Upper lobe of right lung (tissue), 1 donor: ENCODE measurements at regions not wholly inside any gene's neighbourhood (a gene's known extent, or its start where the extent isn't known, plus 50 kb on each side); places are given as distances from the start of the nearest gene placed in this dataset.
"Not testable (repeated sequence)": the region's sequence is repeated elsewhere in the genome, so short reads cannot be mapped to it uniquely, and the experiment has no call there.

Experiments used
- ATAC-seq: fragments of 200-7000 bp; cut with Tn5 transposase; one replicate; pipeline ENCODE4 v1.9.1; 2020; ENCODE audit warnings: mild to moderate bottlenecking, moderate library complexity
- DNase-seq: peaks from one replicate; pipeline ENCODE4 v3.0.0-alpha.2; 2020
- H3K27ac ChIP-seq: fragments of 200-600 bp; one replicate; pipeline ENCODE4 v1.8.0; 2022
- H3K27me3 ChIP-seq: fragments of 200-600 bp; one replicate; pipeline ENCODE4 v1.8.0; 2022; ENCODE audit warnings: mild to moderate bottlenecking
- H3K36me3 ChIP-seq: fragments of 200-600 bp; one replicate; pipeline ENCODE4 v1.8.0; 2022
- H3K4me1 ChIP-seq: fragments of 200-600 bp; one replicate; pipeline ENCODE4 v1.8.0; 2022
- H3K4me3 ChIP-seq: fragments of 200-600 bp; one replicate; pipeline ENCODE4 v1.8.0; 2022; ENCODE audit warnings: mild to moderate bottlenecking
- H3K9me3 ChIP-seq: fragments of 200-600 bp; one replicate; pipeline ENCODE4 v1.8.0; 2022
- intact Hi-C: fragments of 100-400 bp; cut with DNase I; formaldehyde crosslinking; loops from one replicate; pipeline ENCODE4 v1.11.0; 2022
- TF ChIP-seq, protein P1 (sequence below): fragments of 200-600 bp; IDR thresholded peaks from one replicate; pipeline ENCODE4 v1.8.0; 2022; ENCODE audit warnings: antibody characterized with exemption
- donor health status: DM: no; HTN: yes; CAD: no; lungs with severe emphysema.

DNA sequence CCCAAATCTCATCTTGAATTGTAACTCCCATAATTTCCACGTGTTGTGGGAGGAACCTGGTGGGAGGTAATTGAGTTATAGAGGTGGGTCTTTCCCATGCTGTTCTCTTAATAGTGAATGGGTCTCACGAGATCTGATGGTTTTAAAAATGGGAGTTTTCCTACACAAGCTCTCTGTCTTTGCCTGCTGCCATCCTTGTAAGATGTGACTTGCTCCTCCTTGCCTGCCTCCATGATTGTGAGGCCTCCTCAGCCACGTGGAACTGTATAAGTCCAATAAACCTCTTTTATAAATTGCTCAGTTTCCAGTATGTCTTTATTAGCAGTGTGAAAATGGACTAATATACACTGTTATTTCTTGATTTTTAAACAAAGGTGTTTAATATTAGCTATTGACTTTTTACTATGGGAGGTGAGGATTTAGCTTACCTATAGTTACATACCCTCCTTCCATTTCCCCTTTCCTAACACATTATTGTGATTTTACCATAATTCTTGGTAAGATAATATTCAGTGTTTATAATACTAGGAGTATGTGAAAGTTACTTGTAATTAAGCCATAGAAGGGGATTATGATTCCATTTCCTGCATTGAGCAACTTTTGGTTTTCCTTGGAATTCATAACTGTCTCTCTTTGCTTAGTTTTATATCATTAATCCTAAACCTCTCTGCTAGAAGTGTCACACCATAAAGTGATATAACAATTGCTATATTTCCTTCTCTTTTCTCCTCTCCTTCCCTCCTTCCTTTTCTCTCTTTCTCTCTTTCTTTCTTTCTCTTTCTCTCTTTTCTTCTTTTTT lies 151.0 kb upstream of the KRAS start:
- no peak for DNase-seq
- Histone ChIP-seq H3K27ac (no peak overlapping the region), H3K4me1 (no peaks in the 10 kb centered on the region), H3K4me3 (no peak overlapping the region), H3K9me3 (no peaks in the 10 kb centered on the region), H3K27me3 (no peaks in the 10 kb centered on the region), H3K36me3 (no peaks in the 10 kb centered on the region)
- ATAC-seq: no peak
- intact Hi-C loops: no loop called here
- TF ChIP-seq, protein P1, sequence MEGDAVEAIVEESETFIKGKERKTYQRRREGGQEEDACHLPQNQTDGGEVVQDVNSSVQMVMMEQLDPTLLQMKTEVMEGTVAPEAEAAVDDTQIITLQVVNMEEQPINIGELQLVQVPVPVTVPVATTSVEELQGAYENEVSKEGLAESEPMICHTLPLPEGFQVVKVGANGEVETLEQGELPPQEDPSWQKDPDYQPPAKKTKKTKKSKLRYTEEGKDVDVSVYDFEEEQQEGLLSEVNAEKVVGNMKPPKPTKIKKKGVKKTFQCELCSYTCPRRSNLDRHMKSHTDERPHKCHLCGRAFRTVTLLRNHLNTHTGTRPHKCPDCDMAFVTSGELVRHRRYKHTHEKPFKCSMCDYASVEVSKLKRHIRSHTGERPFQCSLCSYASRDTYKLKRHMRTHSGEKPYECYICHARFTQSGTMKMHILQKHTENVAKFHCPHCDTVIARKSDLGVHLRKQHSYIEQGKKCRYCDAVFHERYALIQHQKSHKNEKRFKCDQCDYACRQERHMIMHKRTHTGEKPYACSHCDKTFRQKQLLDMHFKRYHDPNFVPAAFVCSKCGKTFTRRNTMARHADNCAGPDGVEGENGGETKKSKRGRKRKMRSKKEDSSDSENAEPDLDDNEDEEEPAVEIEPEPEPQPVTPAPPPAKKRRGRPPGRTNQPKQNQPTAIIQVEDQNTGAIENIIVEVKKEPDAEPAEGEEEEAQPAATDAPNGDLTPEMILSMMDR: no peak

DNA sequence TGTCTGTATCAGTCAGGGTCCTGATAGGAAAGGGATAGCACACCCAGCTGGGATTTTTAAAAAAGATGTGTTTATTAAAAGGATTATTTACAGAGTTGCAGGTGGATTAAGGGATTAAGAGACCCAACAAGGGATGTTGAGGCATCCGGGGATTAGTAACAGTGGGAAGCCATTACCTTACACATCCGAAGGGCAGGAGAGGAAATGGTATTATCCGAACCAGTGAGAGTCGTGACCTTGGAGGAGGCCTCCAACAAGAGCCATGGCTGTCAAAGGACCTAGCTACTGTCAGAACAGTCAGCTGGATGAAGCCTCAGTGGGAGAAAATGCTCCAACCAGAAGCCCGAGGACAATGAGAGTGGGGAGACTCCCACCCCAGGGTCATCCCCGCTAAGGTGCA lies 146.3 kb upstream of the KRAS start:
- no peak for ATAC-seq
- intact Hi-C loops: no loop called here

GRCh38 chr12:25395227-25395626 lies 144.5 kb upstream of the KRAS start:
- no peaks in the 10 kb centered on the region for H3K4me1 ChIP-seq
- no peak for ATAC-seq
- TF ChIP-seq, protein P1: no peak

More for the DNA sequence above, 146.3 kb upstream of the KRAS start:
- H3K4me1 ChIP-seq: no peaks in the 10 kb centered on the region
- no peaks in the 10 kb centered on the region for H3K27me3 ChIP-seq
- TF ChIP-seq, protein P1: no peak
- DNase-seq: no peak
- H3K27ac ChIP-seq: no peak overlapping the region
- no peaks in the 10 kb centered on the region for H3K9me3 ChIP-seq
- H3K36me3 ChIP-seq: no peaks in the 10 kb centered on the region
- no peak overlapping the region for H3K4me3 ChIP-seq

DNA sequence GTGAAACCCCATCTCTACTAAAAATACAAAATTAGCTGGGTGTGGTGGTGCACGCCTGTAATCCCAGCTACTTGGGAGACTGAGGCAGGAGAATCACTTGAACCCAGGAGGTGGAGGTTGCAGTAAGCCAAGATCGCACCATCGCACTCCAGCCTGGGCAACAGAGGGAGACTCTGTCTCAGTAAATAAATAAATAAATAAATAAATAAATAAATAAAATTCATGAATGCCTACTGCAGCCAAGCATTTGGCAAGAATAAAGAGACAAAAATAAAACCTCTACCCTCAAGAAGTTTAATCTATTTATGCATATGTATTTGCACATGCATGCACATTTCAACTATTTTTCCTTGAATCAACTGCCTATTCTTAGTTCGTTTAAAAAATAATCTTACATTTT lies 144.0 kb upstream of the KRAS start:
- H3K27ac ChIP-seq, DNase-seq, H3K4me3 ChIP-seq, intact Hi-C loops, H3K4me1 ChIP-seq, ATAC-seq, H3K9me3 ChIP-seq, H3K27me3 ChIP-seq, H3K36me3 ChIP-seq: not testable (repeated sequence)

More at GRCh38 chr12:25395227-25395626, 144.5 kb upstream of the KRAS start:
- H3K4me3 ChIP-seq: no peak overlapping the region
- H3K9me3 ChIP-seq: no peaks in the 10 kb centered on the region
- H3K27ac ChIP-seq: no peak overlapping the region
- H3K27me3 ChIP-seq: no peaks in the 10 kb centered on the region
- intact Hi-C loops: no loop called here
- no peaks in the 10 kb centered on the region for H3K36me3 ChIP-seq
- DNase-seq: no peak

GRCh38 chr12:25394025-25394424 lies 143.3 kb upstream of the KRAS start:
- no peak overlapping the region for H3K27ac ChIP-seq
- no peak for ATAC-seq
- DNase-seq: no peak
- no peak overlapping the region for H3K4me3 ChIP-seq
- no peaks in the 10 kb centered on the region for H3K4me1 ChIP-seq
- H3K36me3 ChIP-seq: no peaks in the 10 kb centered on the region
- intact Hi-C loops: no loop called here
- TF ChIP-seq, protein P1: no peak
- no peaks in the 10 kb centered on the region for H3K27me3 ChIP-seq
- H3K9me3 ChIP-seq: no peaks in the 10 kb centered on the region

DNA sequence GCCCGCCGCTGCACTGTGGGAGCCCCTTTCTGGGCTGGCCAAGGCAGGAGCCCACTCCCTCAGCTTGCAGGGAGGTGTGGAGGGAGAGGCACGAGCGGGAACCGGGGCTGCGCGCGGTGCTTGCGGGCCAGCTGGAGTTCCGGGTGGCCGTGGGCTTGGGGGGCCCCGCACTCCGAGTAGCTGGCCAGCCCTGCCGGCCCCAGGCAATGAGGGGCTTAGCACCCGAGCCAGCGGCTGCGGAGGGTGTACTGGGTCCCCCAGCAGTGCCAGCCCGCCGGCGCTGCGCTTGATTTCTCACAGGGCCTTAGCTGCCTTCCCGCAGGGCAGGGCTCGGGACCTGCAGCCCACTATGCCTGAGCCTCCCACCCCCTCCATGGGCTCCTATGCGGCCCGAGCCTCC lies 140.6 kb upstream of the KRAS start:
- H3K4me3 ChIP-seq, DNase-seq, ATAC-seq, H3K4me1 ChIP-seq, H3K36me3 ChIP-seq, intact Hi-C loops, H3K27ac ChIP-seq, H3K27me3 ChIP-seq, H3K9me3 ChIP-seq: not testable (repeated sequence)

- Histone ChIP-seq H3K9me3 (no peaks in the 10 kb centered on the region), H3K4me1 (peaks cover 8% of the 10 kb centered on the region), H3K4me3 (no peak overlapping the region), H3K36me3 (no peaks in the 10 kb centered on the region), H3K27ac (no peak overlapping the region), H3K27me3 (no peaks in the 10 kb centered on the region)
- ATAC-seq (no peak), DNase-seq (no peak)
- intact Hi-C loops: no loop called here
- TF ChIP-seq, protein P1: no peak
Observed at GRCh38 chr12:25388183-25388582, 137.5 kb upstream of the KRAS start.
